ENCODE measurements at regions not wholly inside any gene's neighbourhood (a gene's known extent, or its start where the extent isn't known, plus 50 kb on each side); places are given as distances from the start of the nearest gene placed in this dataset.

- 65 to 98% (median 66%) methylated on average over 2 of the region's 2 CpGs for WGBS, 3 donors
- H3K4me3 ChIP-seq = no peak overlapping the region
- H3K27ac ChIP-seq = no peak overlapping the region
- no peak for DNase-seq
- H3K27me3 ChIP-seq = no peaks in the 10 kb centered on the region
- TF ChIP-seq POLR2A (IDR thresholded peaks at IDR 0.05) (no peak), EP300 (IDR thresholded peaks at IDR 0.05) (no peak), CTCF (IDR thresholded peaks at IDR 0.05) (no peak)
- no peaks in the 10 kb centered on the region for H3K9me3 ChIP-seq
- peaks cover 1% of the 10 kb centered on the region for H3K4me1 ChIP-seq (ENCODE audit: insufficient read depth)
- no peaks in the 10 kb centered on the region for H3K36me3 ChIP-seq
- intact Hi-C loops (cut with DNase I) = loop anchor here in 1 of 4 donors (5.0 kb wide), 1 partner anchor 1085 kb away; no protein-coding TSS in a partner anchor
Observed at GRCh38 chr5:74306845-74307244, 333.7 kb downstream of the ENC1 start.

GRCh38 chr5:74304536-74304935 is 336.0 kb downstream of the ENC1 start:
- H3K27me3 ChIP-seq = no peaks in the 10 kb centered on the region
- WGBS, 3 donors = 81 to 94% (median 86%) methylated on average over 1 of the region's 1 CpG
- intact Hi-C loops (cut with DNase I) = no loop called here
- TF ChIP-seq POLR2A (IDR thresholded peaks at IDR 0.05) (no peak), EP300 (IDR thresholded peaks at IDR 0.05) (no peak), CTCF (IDR thresholded peaks at IDR 0.05) (no peak)
- peaks cover 1% of the 10 kb centered on the region for H3K4me1 ChIP-seq (ENCODE audit: insufficient read depth)
- no peaks in the 10 kb centered on the region for H3K36me3 ChIP-seq
- H3K4me3 ChIP-seq = no peak overlapping the region
- H3K27ac ChIP-seq = no peak overlapping the region
- DNase-seq = no peak
- H3K9me3 ChIP-seq = no peaks in the 10 kb centered on the region

- 89 to 97% (median 94%) methylated on average over 3 of the region's 3 CpGs for WGBS, 3 donors
Observed at GRCh38 chr5:74303578-74303977, 336.9 kb downstream of the ENC1 start.

GRCh38 chr5:74301576-74301975 is 339.0 kb downstream of the ENC1 start:
- H3K36me3 ChIP-seq = no peaks in the 10 kb centered on the region

More at GRCh38 chr5:74303578-74303977, 336.9 kb downstream of the ENC1 start:
- no peak for DNase-seq
- Histone ChIP-seq H3K27ac (no peak overlapping the region), H3K27me3 (no peaks in the 10 kb centered on the region), H3K9me3 (no peaks in the 10 kb centered on the region), H3K36me3 (no peaks in the 10 kb centered on the region), H3K4me1 (ENCODE audit: insufficient read depth) (peaks cover 1% of the 10 kb centered on the region), H3K4me3 (no peak overlapping the region)
- intact Hi-C loops (cut with DNase I) = no loop called here
- TF ChIP-seq POLR2A (IDR thresholded peaks at IDR 0.05) = no peak
- TF ChIP-seq CTCF (IDR thresholded peaks at IDR 0.05) = no peak
- TF ChIP-seq EP300 (IDR thresholded peaks at IDR 0.05) = no peak

More at GRCh38 chr5:74301576-74301975, 339.0 kb downstream of the ENC1 start:
- no peak for DNase-seq
- H3K9me3 ChIP-seq = no peaks in the 10 kb centered on the region
- no peak overlapping the region for H3K4me3 ChIP-seq
- intact Hi-C loops (cut with DNase I) = no loop called here
- TF ChIP-seq CTCF (IDR thresholded peaks at IDR 0.05) (no peak), POLR2A (IDR thresholded peaks at IDR 0.05) (no peak), EP300 (IDR thresholded peaks at IDR 0.05) (no peak)
- no peaks in the 10 kb centered on the region for H3K27me3 ChIP-seq
- peaks cover 3% of the 10 kb centered on the region for H3K4me1 ChIP-seq (ENCODE audit: insufficient read depth)
- H3K27ac ChIP-seq = no peak overlapping the region

Data from ovary (tissue), 7 donors.